NOMO-1 treated with dmso at 0.1 percent for 144 hours (cell line): ENCODE measurements at regions not wholly inside any gene's neighbourhood (a gene's known extent, or its start where the extent isn't known, plus 50 kb on each side); places are given as distances from the start of the nearest gene placed in this dataset.
"Not testable (repeated sequence)": the region's sequence is repeated elsewhere in the genome, so short reads cannot be mapped to it uniquely, and the experiment has no call there.

Experiments used
- DNase-seq: peaks from one replicate; lab custom pipeline; 2025; ENCODE audit not compliant: unreplicated experiment; lab: John Stamatoyannopoulos, UW

DNA sequence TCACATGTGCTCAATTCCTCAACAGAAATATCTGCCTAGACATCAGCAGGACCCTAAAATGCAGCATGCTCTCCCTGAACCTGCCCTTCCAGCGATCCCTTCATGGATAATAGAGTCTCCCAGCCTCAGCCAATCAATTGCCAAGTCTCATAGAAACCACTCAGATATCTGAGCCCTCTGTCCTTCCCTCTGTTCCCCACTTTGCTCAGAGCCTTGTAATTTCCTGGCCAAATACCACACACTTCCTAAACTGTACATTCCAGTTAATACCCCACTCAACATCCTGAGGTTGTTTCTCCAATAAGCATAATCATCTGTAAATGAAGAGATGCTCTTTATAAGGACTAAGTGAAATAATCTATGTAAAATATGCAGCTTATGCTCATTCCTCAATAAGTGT lies 59.3 kb upstream of the PTGFRN start:
- DNase-seq, result no peak

DNA sequence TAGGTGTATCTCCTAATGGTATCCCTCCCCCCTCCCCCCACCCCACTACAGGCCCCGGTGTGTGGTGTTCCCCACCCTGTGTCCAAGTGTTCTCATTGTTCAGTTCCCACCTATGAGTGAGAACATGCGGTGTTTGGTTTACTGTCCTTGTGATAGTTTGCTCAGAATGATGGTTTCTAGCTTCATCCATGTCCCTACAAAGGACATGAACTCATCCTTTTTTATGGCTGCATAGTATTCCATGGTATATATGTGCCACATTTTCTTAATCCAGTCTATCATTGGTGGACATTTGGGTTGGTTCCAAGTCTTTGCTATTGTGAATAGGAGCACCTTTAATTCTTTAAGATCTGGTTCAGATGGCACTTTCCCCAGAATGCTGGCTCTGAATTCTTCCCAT lies 58.5 kb upstream of the PTGFRN start:
- DNase-seq, result not testable (repeated sequence)

DNA sequence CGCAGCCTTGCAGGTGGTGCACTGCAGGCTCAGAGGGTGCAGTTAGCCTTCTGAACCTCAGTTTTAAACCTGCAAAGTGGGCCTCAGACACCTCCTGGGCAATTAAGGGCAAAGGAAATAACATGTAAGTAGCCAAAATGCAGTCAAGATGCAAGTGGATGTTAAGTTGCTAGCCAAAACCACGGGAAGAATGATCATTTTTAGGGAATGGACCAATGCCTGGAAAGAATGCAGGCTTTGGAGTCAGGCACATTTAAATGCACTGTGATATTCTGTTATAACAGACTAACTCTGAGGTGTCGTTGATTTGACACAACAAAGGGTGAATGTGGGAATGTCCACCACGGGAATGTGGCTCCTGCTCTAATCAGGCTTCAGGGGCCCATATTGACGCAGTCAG lies 57.9 kb upstream of the PTGFRN start:
- no peak for DNase-seq

DNA sequence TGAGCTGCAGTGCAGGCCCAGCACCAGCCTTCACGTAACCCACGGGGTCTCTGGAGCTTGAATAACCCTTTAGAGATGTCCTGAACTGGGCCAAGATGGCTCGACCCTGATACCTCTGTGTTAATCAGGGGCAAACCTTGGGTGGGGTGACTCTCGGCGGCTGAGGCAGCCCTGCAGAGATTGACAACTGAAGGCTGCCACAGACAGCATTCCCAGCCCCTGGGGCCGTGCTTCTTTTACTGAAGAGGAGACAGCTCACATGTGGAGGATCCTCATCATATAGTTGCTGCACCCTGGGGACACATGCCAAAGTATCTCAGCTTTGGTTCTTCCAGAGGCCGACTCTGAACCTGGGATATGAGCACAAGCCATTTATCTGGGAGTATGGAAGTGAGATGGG lies 57.3 kb upstream of the PTGFRN start:
- DNase-seq, result no peak

DNA sequence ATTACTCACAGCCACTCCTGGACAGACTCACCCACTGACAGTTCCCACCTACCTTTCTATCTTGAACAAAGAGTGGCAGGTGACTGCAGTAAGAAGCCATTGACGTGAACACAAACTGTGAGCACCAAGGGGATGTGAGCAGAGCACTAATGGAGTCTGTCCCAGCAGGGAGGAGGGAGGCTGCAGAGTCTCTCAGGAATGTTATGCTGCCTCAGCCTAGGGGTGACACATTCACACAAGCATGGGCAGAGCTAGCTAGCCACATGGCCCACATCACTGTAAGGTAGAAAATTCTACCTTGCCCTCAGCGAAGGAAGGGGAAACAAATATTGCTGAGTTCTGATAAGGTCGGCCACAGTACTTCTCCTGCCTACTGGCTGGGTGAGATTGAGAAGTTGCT lies 56.8 kb upstream of the PTGFRN start:
- DNase-seq, result no peak

DNA sequence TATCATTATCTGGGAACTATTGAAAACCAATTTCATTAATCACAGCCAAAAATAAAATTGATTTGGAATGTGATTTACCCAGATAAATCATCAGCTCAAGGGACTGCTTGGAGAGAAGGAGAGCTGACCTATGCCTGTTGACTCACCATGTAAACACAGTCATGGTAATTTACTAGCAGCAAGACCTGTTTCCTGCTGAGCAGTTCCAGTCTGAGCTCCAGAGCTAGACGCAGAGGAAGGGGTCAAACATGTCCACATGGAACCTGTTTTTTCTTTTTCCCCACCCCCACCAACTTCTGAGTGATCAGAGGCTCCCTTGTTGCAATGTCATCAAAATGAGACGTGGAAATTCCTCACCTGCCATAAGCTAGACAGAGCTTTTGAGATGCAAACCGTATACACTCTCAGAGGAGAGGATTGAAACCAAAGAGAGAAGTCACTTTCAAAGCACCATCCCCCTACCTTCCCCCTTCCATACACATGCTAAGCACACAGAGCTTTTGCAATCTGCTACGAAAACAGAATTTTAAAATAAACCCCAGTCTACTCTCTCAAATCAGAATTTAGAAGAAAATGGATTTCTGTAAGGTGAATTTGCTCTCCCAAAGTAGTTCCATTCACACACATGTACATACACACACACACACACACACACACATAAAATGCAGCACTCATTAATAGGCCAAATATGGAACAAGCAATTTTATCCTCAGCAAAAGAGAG lies 55.9 kb upstream of the PTGFRN start:
- DNase-seq, result peak; percentile 69

DNA sequence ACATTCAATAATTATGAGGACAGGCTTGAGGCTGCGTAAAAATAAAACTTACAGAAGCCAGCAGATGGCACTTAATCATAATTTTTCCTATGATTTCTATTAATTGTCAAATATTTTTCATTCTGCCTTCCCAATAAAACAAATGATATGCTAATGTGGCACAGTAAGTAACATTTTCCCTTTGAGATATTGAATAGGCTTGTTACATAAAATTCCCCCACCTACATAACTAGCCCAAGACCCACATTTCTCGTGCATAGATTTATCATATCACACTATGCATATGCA lies 55.4 kb upstream of the PTGFRN start:
- no peak for DNase-seq

DNA sequence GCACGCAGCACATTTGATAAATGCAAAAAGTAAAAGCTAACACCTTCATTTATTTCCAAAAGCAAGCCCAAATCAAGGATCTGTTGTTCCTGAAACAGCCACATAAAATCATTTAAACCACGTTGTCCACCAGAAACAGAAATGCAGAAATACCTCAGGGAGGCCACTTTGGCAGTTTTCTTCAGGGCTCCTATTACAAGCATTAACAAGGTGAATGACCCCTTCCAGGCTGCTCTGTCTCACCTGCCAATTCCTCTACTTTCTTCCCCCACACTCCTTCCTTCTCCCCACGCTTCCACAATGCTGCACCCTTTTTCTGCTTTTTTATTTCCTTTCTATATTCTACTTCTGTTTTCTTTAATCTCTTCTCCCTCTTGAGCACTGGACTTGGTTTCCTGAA lies 55.0 kb upstream of the PTGFRN start:
- no peak for DNase-seq

DNA sequence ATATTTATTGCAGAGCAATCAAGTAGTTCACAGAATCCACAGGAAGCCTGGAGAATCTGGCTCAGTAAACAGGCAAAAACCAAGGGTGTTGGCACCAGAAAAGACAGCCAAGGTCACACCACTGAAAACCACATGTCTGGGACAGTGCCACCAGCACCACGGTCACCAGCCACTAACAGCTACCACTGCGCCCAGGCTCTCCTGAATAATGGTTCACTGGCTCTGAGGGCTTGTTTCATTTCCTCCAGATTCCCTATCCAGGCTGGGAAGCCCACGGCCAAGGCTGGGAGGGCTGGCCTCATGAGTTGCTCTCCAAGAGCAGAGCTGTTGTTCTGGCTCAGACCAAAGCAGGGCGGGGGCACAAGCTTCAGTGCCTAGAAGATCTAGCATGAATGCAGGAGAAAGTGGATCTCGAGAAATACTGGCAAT lies 54.5 kb upstream of the PTGFRN start:
- DNase-seq, result no peak

DNA sequence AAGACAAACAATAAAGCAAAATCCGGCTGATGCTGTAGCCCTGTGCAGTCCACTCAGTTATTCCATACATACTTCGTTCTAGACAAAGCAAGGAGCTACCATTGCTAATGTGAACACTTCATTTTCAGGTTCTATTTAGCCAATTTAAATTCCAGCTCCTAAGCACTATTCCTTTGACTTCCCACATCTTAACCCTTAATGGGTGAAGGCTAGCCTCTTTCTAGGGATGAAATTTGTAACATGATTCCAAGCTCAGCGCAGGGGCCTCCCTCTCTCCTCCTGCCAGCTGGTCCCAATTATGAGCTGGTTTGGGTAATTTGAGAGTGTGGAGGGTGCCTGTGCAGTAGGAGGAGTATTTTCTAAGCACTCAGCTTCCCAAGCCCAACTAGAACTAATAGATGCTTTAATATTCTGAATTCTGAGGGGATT lies 53.9 kb upstream of the PTGFRN start:
- DNase-seq, result no peak

DNA sequence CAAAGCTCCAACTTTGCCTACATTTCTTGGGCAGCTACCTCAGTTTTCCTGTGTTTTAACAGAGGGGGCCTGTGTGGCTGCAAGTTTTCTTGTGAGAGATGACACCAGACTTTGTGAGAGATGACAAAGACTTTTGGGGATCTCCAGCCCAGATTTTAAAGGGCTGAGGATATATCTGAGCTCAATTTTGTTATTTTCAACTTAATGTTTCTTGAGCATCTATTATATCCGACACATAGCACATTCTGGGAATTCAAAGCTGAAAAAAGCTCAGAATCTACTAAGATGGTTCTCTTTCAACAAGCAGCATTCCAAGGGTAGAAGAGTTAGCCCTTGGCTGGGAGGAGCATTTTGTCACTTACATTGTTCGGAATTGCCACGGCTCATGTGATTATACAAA lies 53.4 kb upstream of the PTGFRN start:
- DNase-seq, result no peak

DNA sequence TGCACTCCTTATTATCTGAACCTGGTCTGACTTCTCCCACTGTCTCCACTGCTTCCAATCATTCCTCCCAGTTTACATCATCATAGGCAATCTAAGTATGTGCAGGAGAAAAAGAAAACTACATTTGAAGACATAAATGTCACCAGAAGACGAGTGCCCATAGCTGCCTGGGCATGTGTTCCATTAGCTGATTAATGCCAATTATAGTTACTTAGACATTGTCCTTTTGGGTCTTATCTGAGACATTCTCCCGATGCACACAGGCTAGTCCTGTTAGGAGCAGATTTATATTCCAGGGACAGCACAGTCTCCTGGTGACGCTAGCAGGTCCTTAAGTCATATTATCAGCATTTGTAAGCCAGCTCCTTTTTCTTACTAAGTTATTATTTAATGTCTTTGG lies 52.6 kb upstream of the PTGFRN start:
- no peak for DNase-seq
